ENCODE measurements at regions not wholly inside any gene's neighbourhood (a gene's known extent, or its start where the extent isn't known, plus 50 kb on each side); places are given as distances from the start of the nearest gene placed in this dataset.

DNA sequence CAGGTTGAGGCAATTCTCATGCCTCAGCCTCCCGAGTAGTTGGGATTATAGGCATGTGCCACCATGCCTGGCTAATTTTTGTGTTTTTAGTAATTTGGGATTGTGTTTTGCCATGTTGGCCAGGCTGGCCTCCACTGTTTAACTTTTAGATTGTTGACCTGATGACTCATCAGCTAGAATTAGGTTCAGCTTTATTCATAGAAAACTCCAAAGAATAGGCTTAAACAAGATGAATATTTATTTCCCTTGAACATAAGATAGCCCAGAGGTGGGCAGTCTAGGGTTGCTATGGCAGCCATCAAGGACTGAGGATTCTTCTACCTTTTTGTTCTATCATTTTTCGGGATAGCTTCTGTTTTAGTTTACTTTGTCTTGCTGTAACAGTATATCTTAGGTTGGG is 99.6 kb upstream of the SELENOK start:
- Histone ChIP-seq H3K36me3 (ENCODE audit: control insufficient read depth in 1 of 2, insufficient read depth in 2 of 2, low read length in 2 of 2) (no peaks in the 10 kb centered on the region), H3K9ac (ENCODE audit: low read length) (no peak overlapping the region), H3K79me2 (ENCODE audit: insufficient read depth, low read length) (no peaks in the 10 kb centered on the region), H3K4me1 (ENCODE audit: control insufficient read depth in 1 of 2, insufficient read depth in 2 of 2, low read length in 2 of 2) (peaks cover 0 to 6% of the 10 kb centered on the region in 2 experiments; a peak in 2 of 4 replicates), H2AFZ (ENCODE audit: low read depth, low read length, poor library complexity, severe bottlenecking) (no peak overlapping the region), H3K27me3 (ENCODE audit: insufficient read depth, low read length) (no peaks in the 10 kb centered on the region), H4K20me1 (ENCODE audit: insufficient read depth) (no peaks in the 10 kb centered on the region), H3K27ac (ENCODE audit: low read depth, low read length) (no peak overlapping the region), H3K9me3 (ENCODE audit: control insufficient read depth in 1 of 2, insufficient read depth in 1 of 2, low read depth in 1 of 2, low read length in 2 of 2) (no peaks in the 10 kb centered on the region), H3K4me3 (replicated peaks in 1 of 2; ENCODE audit: low read depth in 1 of 2, low read length in 2 of 2) (no peak overlapping the region), H3K9me2 (ENCODE audit: insufficient read depth) (no peaks in the 10 kb centered on the region), H3K4me2 (ENCODE audit: low read length) (no peak overlapping the region)
- ATAC-seq = no peak
- intact Hi-C loops (cut with micrococcal nuclease) = no loop called here
- no TSS peak for BruUV-seq (replicated peaks)
- ChIA-PET POLR2A (no interaction called here), RAD21 (ENCODE audit: low non-redundant PET in 1 of 2, low total read pairs in 2 of 2, uncharacterized antibody in 2 of 2, unreplicated experiment in 2 of 2) (no interaction called here), CTCF (interaction anchor here (1.8 kb wide), 1 partner anchor 52 kb away, joined by 4 read pairs; no protein-coding TSS in a partner anchor)
- no peak for DNase-seq (ENCODE audit: low read depth, low spot score)
- no peak for TF ChIP-seq SIN3A (IDR thresholded peaks at IDR 0.05; ENCODE audit: low read depth)
- TF ChIP-seq ZFX (IDR thresholded peaks at IDR 0.05) = no peak
- no peak for TF ChIP-seq TCF7L2 (IDR thresholded peaks at IDR 0.05; ENCODE audit: borderline replicate concordance, extremely low read depth, insufficient read depth, insufficient read length)
- no peak for TF ChIP-seq FOSL1 (IDR thresholded peaks at IDR 0.05; ENCODE audit: low read depth)
- no peak for TF ChIP-seq CEBPB (IDR thresholded peaks at IDR 0.05; ENCODE audit: low read depth)
- no peak for TF ChIP-seq POLR2A (IDR thresholded peaks at IDR 0.05; ENCODE audit: borderline replicate concordance, extremely low read depth, insufficient read depth, insufficient read length)
- no peak for TF ChIP-seq SRF (IDR thresholded peaks at IDR 0.05; ENCODE audit: low read depth)

GRCh38 chr3:53989946-53990345 is 98.3 kb upstream of the SELENOK start:
- Histone ChIP-seq H3K9me2 (ENCODE audit: insufficient read depth) (no peaks in the 10 kb centered on the region), H3K9me3 (ENCODE audit: control insufficient read depth in 1 of 2, insufficient read depth in 1 of 2, low read depth in 1 of 2, low read length in 2 of 2) (no peaks in the 10 kb centered on the region)
- intact Hi-C loops (cut with micrococcal nuclease) = no loop called here

More at GRCh38 chr3:53989946-53990345, 98.3 kb upstream of the SELENOK start:
- Histone ChIP-seq H2AFZ (ENCODE audit: low read depth, low read length, poor library complexity, severe bottlenecking) (no peak overlapping the region), H3K4me1 (ENCODE audit: control insufficient read depth in 1 of 2, insufficient read depth in 2 of 2, low read length in 2 of 2) (no peaks in the 10 kb centered on the region), H3K4me3 (replicated peaks in 1 of 2; ENCODE audit: low read depth in 1 of 2, low read length in 2 of 2) (no peak overlapping the region), H3K36me3 (ENCODE audit: control insufficient read depth in 1 of 2, insufficient read depth in 2 of 2, low read length in 2 of 2) (no peaks in the 10 kb centered on the region), H3K4me2 (ENCODE audit: low read length) (no peak overlapping the region), H3K79me2 (ENCODE audit: insufficient read depth, low read length) (no peaks in the 10 kb centered on the region), H3K27ac (ENCODE audit: low read depth, low read length) (no peak overlapping the region), H3K27me3 (ENCODE audit: insufficient read depth, low read length) (no peaks in the 10 kb centered on the region), H3K9ac (ENCODE audit: low read length) (no peak overlapping the region), H4K20me1 (ENCODE audit: insufficient read depth) (no peaks in the 10 kb centered on the region)
- no peak for DNase-seq (ENCODE audit: low read depth, low spot score)
- ChIA-PET POLR2A (no interaction called here), RAD21 (ENCODE audit: low non-redundant PET in 1 of 2, low total read pairs in 2 of 2, uncharacterized antibody in 2 of 2, unreplicated experiment in 2 of 2) (no interaction called here), CTCF (interaction anchor here (1.8 kb wide), 1 partner anchor 51 kb away, joined by 4 read pairs; no protein-coding TSS in a partner anchor)
- no TSS peak for BruUV-seq (replicated peaks)
- TF ChIP-seq JUND (IDR thresholded peaks at IDR 0.05) (no peak), RAD21 (IDR thresholded peaks at IDR 0.05; ENCODE audit: low read depth) (no peak), YY1 (IDR thresholded peaks at IDR 0.05; ENCODE audit: extremely low read depth, insufficient replicate concordance, low read depth, low read length) (no peak), FOSL1 (IDR thresholded peaks at IDR 0.05; ENCODE audit: low read depth) (no peak), ELF1 (IDR thresholded peaks at IDR 0.05; ENCODE audit: borderline replicate concordance, low read depth) (no peak), TCF7L2 (IDR thresholded peaks at IDR 0.05; ENCODE audit: borderline replicate concordance, extremely low read depth, insufficient read depth, insufficient read length) (no peak), POLR2AphosphoS5 (IDR thresholded peaks at IDR 0.05; ENCODE audit: low read depth, low read length) (no peak), ZBTB33 (IDR thresholded peaks at IDR 0.05; ENCODE audit: extremely low read depth, insufficient replicate concordance, low read length) (no peak), EZH2phosphoT487 (IDR thresholded peaks at IDR 0.05; ENCODE audit: borderline replicate concordance) (no peak)
- no peak for ATAC-seq
